ENCODE measurements at regions not wholly inside any gene's neighbourhood (a gene's known extent, or its start where the extent isn't known, plus 50 kb on each side); places are given as distances from the start of the nearest gene placed in this dataset.

DNA sequence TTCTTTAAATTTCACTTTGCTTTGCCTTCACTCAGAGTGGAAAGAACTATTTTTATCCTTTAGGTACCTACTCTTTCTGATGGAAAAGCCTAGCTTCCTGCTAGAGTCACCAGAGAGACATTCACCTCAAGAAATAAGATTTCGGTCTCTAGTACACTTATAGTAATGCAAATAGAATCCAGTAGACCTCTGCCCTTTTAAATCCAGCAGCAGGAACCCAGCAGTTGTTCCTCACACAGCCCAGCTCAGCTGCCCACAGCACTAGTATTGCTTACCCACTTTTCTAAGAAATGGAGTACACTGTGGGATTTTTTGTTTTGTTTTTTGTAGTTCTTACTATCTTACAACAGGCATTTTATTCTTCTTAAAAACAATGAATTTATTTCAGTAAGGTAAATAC lies 497.0 kb upstream of the CCDC54 start:
- no peak for TF ChIP-seq CTCF (IDR thresholded peaks at IDR 0.05; ENCODE audit: low read depth, low read length)
- no peak for TF ChIP-seq EZH2phosphoT487 (IDR thresholded peaks at IDR 0.05; ENCODE audit: low read depth)
